Lower leg skin (tissue), 4 donors: ENCODE measurements at regions not wholly inside any gene's neighbourhood (a gene's known extent, or its start where the extent isn't known, plus 50 kb on each side); places are given as distances from the start of the nearest gene placed in this dataset.

ENCODE experiments used
- DNase-seq, 2 donors: peaks; one replicate each; pipeline ENCODE4 v3.0.0-alpha.2; 2019; ENCODE audit warnings: low spot score in 2 of 2
- H3K4me3 ChIP-seq: fragments of 200-600 bp; sonication (generic); 2 replicates; pipeline ENCODE4 v1.5.1; 2017; ENCODE audit warnings: mild to moderate bottlenecking, low read depth; ENCODE audit not compliant: poor library complexity, severe bottlenecking
- CTCF ChIP-seq, 3 donors: fragments of 450-650 bp; IDR thresholded peaks; one replicate each; pipeline ENCODE4 v1.5.1; 2016; ENCODE audit warnings: antibody characterized with exemption in 3 of 3, mild to moderate bottlenecking in 3 of 3, moderate library complexity in 2 of 3
- POLR2A ChIP-seq, 2 donors: fragments of 450-650 bp; IDR thresholded peaks; one replicate each; pipeline ENCODE4 v1.6.1; 2016 to 2017; ENCODE audit warnings: antibody characterized with exemption in 2 of 2, mild to moderate bottlenecking in 1 of 2, moderate library complexity in 1 of 2
- WGBS, 2 donors: methylation state at CpG; one replicate each; pipeline ENCODE4 v1.1.5; 2018; 5-methylcytosine and 5-hydroxymethylcytosine counted together
- intact Hi-C: fragments of 100-400 bp; cut with DNase I; formaldehyde crosslinking; loops from one replicate; pipeline ENCODE4 v1.15.0; 2023; ENCODE audit warnings: low total_unique reads

GRCh38 chr16:63283721-63284120 is 1247.5 kb upstream of the CDH8 start:
- H3K4me3 ChIP-seq, result no peak overlapping the region
- DNase-seq, result no peak
- intact Hi-C loops, result no loop called here
- 79 to 83% methylated on average over 1 of the region's 1 CpG for WGBS, 2 donors
- TF ChIP-seq POLR2A (IDR thresholded peaks at IDR 0.05) (no peak), CTCF (IDR thresholded peaks at IDR 0.05) (no peak)

DNA sequence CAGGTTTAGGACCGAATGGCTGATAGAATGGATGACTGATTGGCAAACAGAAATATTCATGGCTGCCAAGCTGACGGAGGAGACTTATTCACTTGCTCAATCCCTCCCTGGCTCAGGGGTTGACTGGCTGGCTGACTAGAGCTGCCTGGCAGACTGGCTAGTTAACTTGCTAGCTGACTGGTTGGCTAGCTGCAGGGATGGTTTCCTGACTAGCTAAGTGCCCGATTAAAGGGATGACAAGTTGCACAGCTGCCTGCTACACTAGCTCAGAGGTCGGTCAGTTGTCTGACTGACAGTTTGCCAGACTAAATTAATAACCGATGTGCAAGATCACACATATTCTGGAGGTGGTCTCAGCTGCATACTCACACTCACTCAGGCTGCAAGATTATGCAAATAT is 1208.4 kb upstream of the CDH8 start:
- WGBS, 2 donors, result 41 to 51% methylated on average over 5 of the region's 5 CpGs
- no peak for TF ChIP-seq CTCF (IDR thresholded peaks at IDR 0.05)
- TF ChIP-seq POLR2A (IDR thresholded peaks at IDR 0.05), result no peak
- no peak for DNase-seq
- H3K4me3 ChIP-seq, result no peak overlapping the region
- intact Hi-C loops, result no loop called here

- no peak overlapping the region for H3K4me3 ChIP-seq
- WGBS, 2 donors, result 74 to 81% methylated on average over 5 of the region's 5 CpGs
- TF ChIP-seq CTCF (IDR thresholded peaks at IDR 0.05) (no peak), POLR2A (IDR thresholded peaks at IDR 0.05) (no peak)
- DNase-seq, result no peak
- intact Hi-C loops, result no loop called here
Measured at GRCh38 chr16:63241497-63242028, 1205.3 kb upstream of the CDH8 start.

- TF ChIP-seq CTCF (IDR thresholded peaks at IDR 0.05) (no peak), POLR2A (IDR thresholded peaks at IDR 0.05) (no peak)
- WGBS, 2 donors, result 82 to 96% methylated on average over 1 of the region's 1 CpG
- intact Hi-C loops, result no loop called here
- no peak for DNase-seq
- H3K4me3 ChIP-seq, result no peak overlapping the region
Measured at GRCh38 chr16:63239065-63239570, 1202.9 kb upstream of the CDH8 start.

DNA sequence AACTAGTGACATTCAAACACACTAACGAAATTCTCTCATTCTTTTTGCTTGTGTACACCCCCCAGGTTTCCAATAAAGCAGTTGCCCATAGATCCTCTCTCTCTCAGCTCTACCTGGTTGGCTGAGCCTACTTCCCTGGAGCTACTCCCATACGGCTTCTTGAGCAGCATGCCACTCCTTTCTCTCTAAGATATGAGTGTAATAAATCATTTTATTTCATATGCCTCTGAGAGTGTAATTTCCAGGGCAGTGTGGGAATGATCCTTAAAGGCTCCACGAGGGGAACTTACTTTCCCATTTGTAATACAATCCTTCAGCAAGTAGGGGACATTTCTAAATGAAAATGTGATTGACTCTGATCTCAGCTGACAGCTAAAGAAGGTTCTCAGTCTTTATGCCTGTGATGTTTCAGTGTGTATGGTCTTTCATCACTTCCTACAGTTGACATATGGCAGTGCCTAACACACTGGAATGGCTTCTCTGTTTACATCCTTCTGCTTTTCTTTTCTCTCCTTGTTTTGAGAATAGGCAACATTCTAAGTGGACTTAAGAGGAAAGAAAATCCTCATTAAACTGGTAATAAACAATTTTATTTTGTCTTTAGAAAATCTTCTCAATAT is 1194.3 kb upstream of the CDH8 start:
- no peak for DNase-seq
- intact Hi-C loops, result no loop called here
- H3K4me3 ChIP-seq, result no peak overlapping the region
- TF ChIP-seq POLR2A (IDR thresholded peaks at IDR 0.05) (no peak), CTCF (IDR thresholded peaks at IDR 0.05) (no peak)
- 29 to 39% methylated on average over 3 of the region's 3 CpGs for WGBS, 2 donors

GRCh38 chr16:63228259-63228658 is 1192.0 kb upstream of the CDH8 start:
- intact Hi-C loops, result no loop called here
- H3K4me3 ChIP-seq, result no peak overlapping the region
- WGBS, 2 donors, result 71 to 78% methylated on average over 2 of the region's 2 CpGs
- no peak for TF ChIP-seq POLR2A (IDR thresholded peaks at IDR 0.05)
- TF ChIP-seq CTCF (IDR thresholded peaks at IDR 0.05), result no peak
- no peak for DNase-seq
